Neural cell (in vitro differentiated cells): ENCODE measurements at regions not wholly inside any gene's neighbourhood (a gene's known extent, or its start where the extent isn't known, plus 50 kb on each side); places are given as distances from the start of the nearest gene placed in this dataset.

Experiments
- H2AFZ ChIP-seq: fragments of 200-600, 300-800 bp; sonication (generic), shearing (Covaris generic); 2 replicates; pipeline ENCODE4 v1.6.0; 2014; ENCODE audit warnings: low read depth, mild to moderate bottlenecking, antibody characterized with exemption, low read length, moderate library complexity
- H3F3A ChIP-seq: fragments of 200-600 bp; shearing (Covaris generic); 2 replicates; pipeline ENCODE4 v1.6.1; 2016; ENCODE audit warnings: mild to moderate bottlenecking, moderate library complexity, mixed read lengths, antibody characterized with exemption, low read length; ENCODE audit not compliant: insufficient read depth, poor library complexity, severe bottlenecking
- H3K27ac ChIP-seq: fragments of 200-600, 300-800 bp; sonication (generic), shearing (Covaris generic); 2 replicates; pipeline ENCODE4 v1.5.1; 2014; ENCODE audit warnings: mild to moderate bottlenecking, low read length, moderate library complexity
- H3K27me3 ChIP-seq: fragments of 300-800, 200-600 bp; sonication (generic), shearing (Covaris generic); 2 replicates; pipeline ENCODE4 v1.6.0; 2014; ENCODE audit warnings: mild to moderate bottlenecking, low read depth, low read length, moderate library complexity; ENCODE audit not compliant: insufficient read depth
- H3K36me3 ChIP-seq: fragments of 300-800, 200-600 bp; sonication (generic), shearing (Covaris generic); 2 replicates; pipeline ENCODE4 v1.5.1; 2014; ENCODE audit warnings: mild to moderate bottlenecking, antibody characterized with exemption, low read length, moderate library complexity; ENCODE audit not compliant: insufficient read depth
- H3K4me2 ChIP-seq: fragments of 300-800, 200-600 bp; sonication (generic), shearing (Covaris generic); 2 replicates; pipeline ENCODE4 v1.6.0; 2014; ENCODE audit warnings: mild to moderate bottlenecking, low read length
- H3K4me3 ChIP-seq: fragments of 300-800, 200-600 bp; sonication (generic), shearing (Covaris generic); 2 replicates; pipeline ENCODE4 v1.5.1; 2014; ENCODE audit warnings: mild to moderate bottlenecking, low read length, moderate library complexity
- H3K79me2 ChIP-seq: fragments of 200-600 bp; shearing (Covaris generic); replicated peaks from 2 replicates; pipeline ENCODE4 v1.6.0; 2014; ENCODE audit warnings: mild to moderate bottlenecking, low read length, moderate library complexity; ENCODE audit not compliant: insufficient read depth
- H3K9ac ChIP-seq: fragments of 300-800, 200-600 bp; sonication (generic), shearing (Covaris generic); 2 replicates; pipeline ENCODE4 v1.6.1; 2016; ENCODE audit warnings: mild to moderate bottlenecking, low read length, mixed read lengths
- H3K9me2 ChIP-seq: fragments of 200-600 bp; shearing (Covaris generic); 2 replicates; pipeline ENCODE4 v1.6.1; 2016; ENCODE audit warnings: mild to moderate bottlenecking, low read length, mixed read lengths; ENCODE audit not compliant: insufficient read depth
- H3K9me3 ChIP-seq: fragments of 200-600, 300-800 bp; sonication (generic), shearing (Covaris generic); 2 replicates; pipeline ENCODE4 v1.6.1; 2016; ENCODE audit warnings: mild to moderate bottlenecking, mixed run types, low read length, moderate library complexity, mixed read lengths
- H4K20me1 ChIP-seq: fragments of 200-600 bp; shearing (Covaris generic); 2 replicates; pipeline ENCODE4 v1.6.1; 2016; ENCODE audit warnings: mild to moderate bottlenecking, mixed run types; ENCODE audit not compliant: insufficient read depth
- EP300 ChIP-seq: fragments of 450-650 bp; conservative IDR thresholded peaks from 2 replicates; pipeline ENCODE4 v1.6.1; 2014; ENCODE audit warnings: antibody characterized with exemption, mild to moderate bottlenecking, moderate library complexity; ENCODE audit not compliant: poor library complexity, severe bottlenecking
- EZH2 ChIP-seq: fragments of 200-600, 300-800 bp; shearing (Covaris generic), sonication (generic); IDR thresholded peaks from 2 replicates; pipeline ENCODE4 v1.6.1; 2014; ENCODE audit warnings: antibody characterized with exemption, low read length, borderline replicate concordance, mild to moderate bottlenecking; ENCODE audit not compliant: insufficient read depth, poor library complexity, severe bottlenecking
- MXI1 ChIP-seq: fragments of 450-650 bp; conservative IDR thresholded peaks from 2 replicates; pipeline ENCODE4 v1.6.1; 2014; ENCODE audit warnings: antibody characterized with exemption, mild to moderate bottlenecking; ENCODE audit not compliant: poor library complexity, severe bottlenecking
- POLR2AphosphoS5 ChIP-seq: IDR thresholded peaks from 2 replicates; pipeline ENCODE4 v1.6.1; 2012
- RAD21 ChIP-seq: fragments of 450-650 bp; conservative IDR thresholded peaks from 2 replicates; pipeline ENCODE4 v1.6.1; 2014; ENCODE audit warnings: antibody characterized with exemption, mild to moderate bottlenecking, moderate library complexity
- REST ChIP-seq: IDR thresholded peaks from 2 replicates; pipeline ENCODE4 v1.6.1; 2012; ENCODE audit warnings: borderline replicate concordance
- SMC3 ChIP-seq: fragments of 450-650 bp; conservative IDR thresholded peaks from 2 replicates; pipeline ENCODE4 v1.6.1; 2014; ENCODE audit warnings: antibody characterized with exemption, mild to moderate bottlenecking, moderate library complexity; ENCODE audit not compliant: poor library complexity
- TAF1 ChIP-seq: IDR thresholded peaks from 2 replicates; pipeline ENCODE4 v1.6.1; 2012; ENCODE audit warnings: low read depth
- TF ChIP-seq, protein P1 (sequence below): fragments of 450-650 bp; IDR thresholded peaks from 2 replicates; pipeline ENCODE4 v1.5.1; 2014; ENCODE audit warnings: antibody characterized with exemption, mild to moderate bottlenecking, moderate library complexity; ENCODE audit not compliant: poor library complexity, severe bottlenecking

GRCh38 chr2:9763356-9764152 is 79.7 kb upstream of the TAF1B start:
- no peaks in the 10 kb centered on the region for H3K27me3 ChIP-seq

GRCh38 chr2:9764153-9764778 is 79.0 kb upstream of the TAF1B start:
- H3K9me3 ChIP-seq = no peaks in the 10 kb centered on the region
- H3K36me3 ChIP-seq = no peaks in the 10 kb centered on the region
- TF ChIP-seq MXI1 = no peak
- no peak for TF ChIP-seq EP300
- no peak for TF ChIP-seq EZH2
- no peak for TF ChIP-seq TAF1
- TF ChIP-seq POLR2AphosphoS5 = no peak
- TF ChIP-seq RAD21 = no peak
- TF ChIP-seq, protein P1, sequence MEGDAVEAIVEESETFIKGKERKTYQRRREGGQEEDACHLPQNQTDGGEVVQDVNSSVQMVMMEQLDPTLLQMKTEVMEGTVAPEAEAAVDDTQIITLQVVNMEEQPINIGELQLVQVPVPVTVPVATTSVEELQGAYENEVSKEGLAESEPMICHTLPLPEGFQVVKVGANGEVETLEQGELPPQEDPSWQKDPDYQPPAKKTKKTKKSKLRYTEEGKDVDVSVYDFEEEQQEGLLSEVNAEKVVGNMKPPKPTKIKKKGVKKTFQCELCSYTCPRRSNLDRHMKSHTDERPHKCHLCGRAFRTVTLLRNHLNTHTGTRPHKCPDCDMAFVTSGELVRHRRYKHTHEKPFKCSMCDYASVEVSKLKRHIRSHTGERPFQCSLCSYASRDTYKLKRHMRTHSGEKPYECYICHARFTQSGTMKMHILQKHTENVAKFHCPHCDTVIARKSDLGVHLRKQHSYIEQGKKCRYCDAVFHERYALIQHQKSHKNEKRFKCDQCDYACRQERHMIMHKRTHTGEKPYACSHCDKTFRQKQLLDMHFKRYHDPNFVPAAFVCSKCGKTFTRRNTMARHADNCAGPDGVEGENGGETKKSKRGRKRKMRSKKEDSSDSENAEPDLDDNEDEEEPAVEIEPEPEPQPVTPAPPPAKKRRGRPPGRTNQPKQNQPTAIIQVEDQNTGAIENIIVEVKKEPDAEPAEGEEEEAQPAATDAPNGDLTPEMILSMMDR = no peak
- H4K20me1 ChIP-seq = no peaks in the 10 kb centered on the region
- H3K27me3 ChIP-seq = no peaks in the 10 kb centered on the region
- no peaks in the 10 kb centered on the region for H3F3A ChIP-seq
- no peak overlapping the region for H3K27ac ChIP-seq
- no peak overlapping the region for H3K9ac ChIP-seq
- no peak overlapping the region for H3K4me2 ChIP-seq
- no peaks in the 10 kb centered on the region for H3K9me2 ChIP-seq
- no peaks in the 10 kb centered on the region for H3K79me2 ChIP-seq
- no peak overlapping the region for H2AFZ ChIP-seq
- H3K4me3 ChIP-seq = no peak overlapping the region

More at GRCh38 chr2:9763356-9764152, 79.7 kb upstream of the TAF1B start:
- TF ChIP-seq RAD21 = no peak
- no peak for TF ChIP-seq REST
- no peak for TF ChIP-seq MXI1
- TF ChIP-seq, protein P1 = no peak
- TF ChIP-seq EP300 = no peak
- no peak for TF ChIP-seq SMC3
- TF ChIP-seq EZH2 = no peak
- TF ChIP-seq TAF1 = no peak
- TF ChIP-seq POLR2AphosphoS5 = no peak
- Histone ChIP-seq H3F3A (no peaks in the 10 kb centered on the region), H3K36me3 (no peaks in the 10 kb centered on the region), H3K9me3 (no peaks in the 10 kb centered on the region), H3K79me2 (no peaks in the 10 kb centered on the region), H3K4me3 (no peak overlapping the region), H3K4me2 (no peak overlapping the region), H4K20me1 (no peaks in the 10 kb centered on the region), H3K27ac (no peak overlapping the region), H3K9me2 (no peaks in the 10 kb centered on the region), H2AFZ (no peak overlapping the region), H3K9ac (no peak overlapping the region)
